Gastroesophageal sphincter (tissue), 3 donors: ENCODE measurements at regions not wholly inside any gene's neighbourhood (a gene's known extent, or its start where the extent isn't known, plus 50 kb on each side); places are given as distances from the start of the nearest gene placed in this dataset.

ENCODE experiments used
- EP300 ChIP-seq: sonication (generic); formaldehyde crosslinking; IDR thresholded peaks from one replicate; pipeline ENCODE4 v1.6.1; 2017; ENCODE audit warnings: antibody characterized with exemption, mild to moderate bottlenecking
- POLR2A ChIP-seq, 2 donors: fragments of 450-650 bp; IDR thresholded peaks; one replicate each; pipeline ENCODE4 v1.6.1; 2017; ENCODE audit warnings: antibody characterized with exemption in 2 of 2, mild to moderate bottlenecking in 2 of 2, moderate library complexity in 1 of 2
- TF ChIP-seq, protein P1 (sequence below), 4 experiments: fragments of 200-600 bp in 2 of 4; fragments of 450-650 bp in 2 of 4; sonication (generic) in 1 of 4; IDR thresholded peaks; one replicate each; pipeline ENCODE4 v1.5.1; 2017 to 2019; ENCODE audit warnings: antibody characterized with exemption in 4 of 4, mild to moderate bottlenecking in 2 of 4, moderate library complexity in 2 of 4

DNA sequence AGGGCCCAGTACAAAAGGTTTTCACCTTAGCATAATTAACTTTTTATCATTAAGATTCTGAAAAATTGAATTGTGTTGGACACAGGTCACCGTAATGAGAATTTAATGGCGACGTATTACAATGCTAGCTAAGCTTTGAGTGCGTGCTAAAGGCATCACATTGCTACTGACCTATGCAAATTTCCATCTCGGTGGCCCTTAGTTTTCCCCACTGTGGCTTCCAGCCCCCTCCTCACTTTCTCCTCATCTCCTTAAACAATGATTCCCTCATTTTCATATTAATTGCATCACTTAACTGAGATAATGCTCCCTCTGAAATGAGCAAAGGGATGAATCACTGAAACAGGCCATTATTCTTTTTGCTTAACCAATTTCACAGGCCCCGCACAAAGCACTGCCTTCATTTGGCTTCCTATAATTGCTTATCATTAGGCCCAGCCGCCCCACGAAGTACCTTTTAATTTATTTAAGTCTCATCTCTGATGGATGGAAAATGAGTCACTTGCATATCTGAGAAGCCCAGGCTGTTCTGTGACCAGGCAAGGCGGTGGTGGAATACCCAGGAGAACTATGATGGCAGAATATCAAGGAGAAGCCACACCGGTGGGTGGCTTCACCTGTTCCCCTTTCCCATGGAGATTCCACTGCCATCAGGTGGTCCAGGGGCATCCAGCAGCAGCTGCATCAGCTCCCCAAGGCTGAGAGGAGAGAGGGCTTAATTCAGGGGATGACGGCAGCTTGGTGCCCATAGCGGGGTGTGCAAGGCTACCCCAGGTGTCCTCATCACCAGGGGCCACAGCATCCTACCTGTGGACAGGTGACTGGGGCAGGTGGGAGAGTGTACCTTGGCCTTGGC lies 223.8 kb upstream of the BOD1L1 start:
- TF ChIP-seq POLR2A (IDR thresholded peaks at IDR 0.05) (no peak), EP300 (no peak)
- TF ChIP-seq, protein P1, sequence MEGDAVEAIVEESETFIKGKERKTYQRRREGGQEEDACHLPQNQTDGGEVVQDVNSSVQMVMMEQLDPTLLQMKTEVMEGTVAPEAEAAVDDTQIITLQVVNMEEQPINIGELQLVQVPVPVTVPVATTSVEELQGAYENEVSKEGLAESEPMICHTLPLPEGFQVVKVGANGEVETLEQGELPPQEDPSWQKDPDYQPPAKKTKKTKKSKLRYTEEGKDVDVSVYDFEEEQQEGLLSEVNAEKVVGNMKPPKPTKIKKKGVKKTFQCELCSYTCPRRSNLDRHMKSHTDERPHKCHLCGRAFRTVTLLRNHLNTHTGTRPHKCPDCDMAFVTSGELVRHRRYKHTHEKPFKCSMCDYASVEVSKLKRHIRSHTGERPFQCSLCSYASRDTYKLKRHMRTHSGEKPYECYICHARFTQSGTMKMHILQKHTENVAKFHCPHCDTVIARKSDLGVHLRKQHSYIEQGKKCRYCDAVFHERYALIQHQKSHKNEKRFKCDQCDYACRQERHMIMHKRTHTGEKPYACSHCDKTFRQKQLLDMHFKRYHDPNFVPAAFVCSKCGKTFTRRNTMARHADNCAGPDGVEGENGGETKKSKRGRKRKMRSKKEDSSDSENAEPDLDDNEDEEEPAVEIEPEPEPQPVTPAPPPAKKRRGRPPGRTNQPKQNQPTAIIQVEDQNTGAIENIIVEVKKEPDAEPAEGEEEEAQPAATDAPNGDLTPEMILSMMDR (IDR thresholded peaks at IDR 0.05), result no peak
